KG1 (cell line): ENCODE measurements at regions not wholly inside any gene's neighbourhood (a gene's known extent, or its start where the extent isn't known, plus 50 kb on each side); places are given as distances from the start of the nearest gene placed in this dataset.

ENCODE experiments used
- DNase-seq: peaks from one replicate; lab custom pipeline; 2025; lab: John Stamatoyannopoulos, UW

- no peak for DNase-seq
Measured at GRCh38 chr10:104505521-104506042, 135.5 kb upstream of the SORCS3 start.

GRCh38 chr10:104509981-104510380, 131.1 kb upstream of the SORCS3 start:
- DNase-seq, result no peak

- DNase-seq, result no peak
Measured at GRCh38 chr10:104510644-104511043, 130.4 kb upstream of the SORCS3 start.

- no peak for DNase-seq
Measured at GRCh38 chr10:104512800-104513199, 128.3 kb upstream of the SORCS3 start.

- DNase-seq, result no peak
Measured at GRCh38 chr10:104515678-104516199, 125.4 kb upstream of the SORCS3 start.

GRCh38 chr10:104516986-104517385, 124.1 kb upstream of the SORCS3 start:
- DNase-seq, result no peak

- DNase-seq, result no peak
Measured at GRCh38 chr10:104517946-104518345, 123.1 kb upstream of the SORCS3 start.

GRCh38 chr10:104518891-104519290, 122.2 kb upstream of the SORCS3 start:
- no peak for DNase-seq

- DNase-seq, result no peak
Measured at GRCh38 chr10:104520653-104521052, 120.4 kb upstream of the SORCS3 start.

GRCh38 chr10:104521901-104522694, 119.0 kb upstream of the SORCS3 start:
- DNase-seq, result no peak

GRCh38 chr10:104526188-104526587, 114.9 kb upstream of the SORCS3 start:
- no peak for DNase-seq

GRCh38 chr10:104527013-104527412, 114.1 kb upstream of the SORCS3 start:
- DNase-seq, result no peak

- no peak for DNase-seq
Measured at GRCh38 chr10:104540181-104540580, 100.9 kb upstream of the SORCS3 start.

GRCh38 chr10:104541820-104542219, 99.3 kb upstream of the SORCS3 start:
- DNase-seq, result no peak

GRCh38 chr10:104546336-104546735, 94.8 kb upstream of the SORCS3 start:
- no peak for DNase-seq

GRCh38 chr10:104546756-104547155, 94.3 kb upstream of the SORCS3 start:
- DNase-seq, result no peak

- DNase-seq, result no peak
Measured at GRCh38 chr10:104548090-104548489, 93.0 kb upstream of the SORCS3 start.

GRCh38 chr10:104556831-104557230, 84.3 kb upstream of the SORCS3 start:
- DNase-seq, result no peak

GRCh38 chr10:104557966-104558365, 83.1 kb upstream of the SORCS3 start:
- no peak for DNase-seq

- no peak for DNase-seq
Measured at GRCh38 chr10:104559935-104560334, 81.2 kb upstream of the SORCS3 start.

- no peak for DNase-seq
Measured at GRCh38 chr10:104563051-104563450, 78.0 kb upstream of the SORCS3 start.

GRCh38 chr10:104563548-104563947, 77.5 kb upstream of the SORCS3 start:
- no peak for DNase-seq

GRCh38 chr10:104574427-104574826, 66.7 kb upstream of the SORCS3 start:
- DNase-seq, result no peak

GRCh38 chr10:104574838-104575237, 66.3 kb upstream of the SORCS3 start:
- DNase-seq, result no peak
